HCEC 1CT (cell line): ENCODE measurements at regions not wholly inside any gene's neighbourhood (a gene's known extent, or its start where the extent isn't known, plus 50 kb on each side); places are given as distances from the start of the nearest gene placed in this dataset.
"Not testable (repeated sequence)": the region's sequence is repeated elsewhere in the genome, so short reads cannot be mapped to it uniquely, and the experiment has no call there.

ENCODE experiments used
- DNase-seq: peaks from one replicate; pipeline ENCODE4 v3.0.0-alpha.2; 2017

DNA sequence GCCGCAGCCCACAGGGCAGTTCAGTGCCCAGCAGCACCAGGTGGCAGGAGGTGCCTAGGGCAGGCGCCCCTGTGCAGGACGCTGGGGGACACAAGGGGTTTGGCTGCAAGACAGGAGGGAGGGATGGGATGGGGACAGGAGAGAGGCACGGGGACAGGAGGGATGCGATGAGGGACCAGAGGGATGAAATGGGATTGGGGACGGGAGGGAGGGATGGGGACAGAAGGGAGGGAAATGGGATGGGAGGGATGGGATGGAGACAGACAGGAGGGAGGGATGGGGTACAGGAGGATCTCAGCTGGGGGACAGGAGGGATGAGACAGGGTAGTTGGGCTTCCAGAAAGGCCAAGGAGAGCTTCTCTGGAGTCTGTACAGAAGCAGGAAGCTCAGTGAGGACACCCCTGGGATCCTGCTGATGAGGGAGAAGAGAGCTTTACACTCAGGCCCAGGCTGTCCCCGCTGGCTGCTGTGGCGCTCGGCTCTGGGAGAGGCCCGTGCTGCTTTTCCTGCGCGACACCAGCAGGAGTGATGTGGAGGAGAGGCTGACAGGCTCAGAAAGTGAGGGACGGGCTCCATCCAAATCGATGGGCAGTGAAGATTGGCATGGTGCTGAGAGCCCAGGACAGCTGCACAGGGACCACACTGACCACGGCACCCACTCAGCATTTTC, 400.8 kb downstream of the SMOC2 start:
- no peak for DNase-seq

DNA sequence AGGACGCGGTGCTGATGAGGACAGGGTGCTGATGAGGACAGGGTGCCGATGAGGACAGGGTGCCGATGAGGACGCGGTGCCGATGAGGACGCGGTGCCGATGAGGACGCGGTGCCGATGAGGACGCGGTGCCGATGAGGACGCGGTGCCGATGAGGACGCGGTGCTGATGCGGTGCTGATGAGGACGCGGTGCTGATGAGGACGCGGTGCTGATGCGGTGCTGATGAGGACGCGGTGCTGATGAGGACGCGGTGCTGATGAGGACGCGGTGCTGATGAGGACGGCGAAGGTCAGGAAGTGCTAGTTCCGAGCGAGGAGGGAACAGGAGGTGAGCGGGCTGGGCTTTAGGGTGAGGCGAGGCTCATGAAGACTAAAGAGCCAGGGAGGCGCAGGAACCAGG, 399.9 kb downstream of the SMOC2 start:
- DNase-seq, result not testable (repeated sequence)

DNA sequence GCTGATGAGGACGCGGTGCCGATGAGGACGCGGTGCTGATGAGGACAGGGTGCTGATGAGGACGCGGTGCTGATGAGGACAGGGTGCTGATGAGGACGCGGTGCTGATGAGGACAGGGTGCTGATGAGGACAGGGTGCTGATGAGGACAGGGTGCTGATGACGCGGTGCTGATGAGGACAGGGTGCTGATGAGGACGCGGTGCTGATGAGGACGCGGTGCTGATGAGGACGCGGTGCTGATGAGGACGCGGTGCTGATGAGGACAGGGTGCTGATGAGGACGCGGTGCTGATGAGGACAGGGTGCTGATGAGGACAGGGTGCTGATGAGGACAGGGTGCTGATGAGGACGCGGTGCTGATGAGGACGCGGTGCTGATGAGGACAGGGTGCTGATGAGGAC, 399.3 kb downstream of the SMOC2 start:
- DNase-seq, result not testable (repeated sequence)

DNA sequence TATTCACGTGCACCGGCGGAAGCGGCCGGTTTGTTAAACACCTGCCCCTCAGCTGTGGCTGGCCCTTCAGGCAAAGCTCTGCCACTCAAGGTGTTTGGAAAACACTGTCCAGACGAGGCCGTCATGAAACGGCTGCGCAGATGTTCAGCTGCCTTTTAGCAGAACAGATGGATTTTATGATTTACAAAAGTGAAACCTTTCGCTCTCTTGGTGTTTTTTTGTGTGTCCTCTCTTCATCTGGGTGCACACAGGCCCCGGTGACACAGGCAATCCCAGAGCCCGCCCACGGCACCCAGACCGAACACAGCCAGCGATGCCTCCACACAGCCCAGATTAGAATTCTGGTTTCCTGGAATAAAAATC, 397.0 kb downstream of the SMOC2 start:
- no peak for DNase-seq

DNA sequence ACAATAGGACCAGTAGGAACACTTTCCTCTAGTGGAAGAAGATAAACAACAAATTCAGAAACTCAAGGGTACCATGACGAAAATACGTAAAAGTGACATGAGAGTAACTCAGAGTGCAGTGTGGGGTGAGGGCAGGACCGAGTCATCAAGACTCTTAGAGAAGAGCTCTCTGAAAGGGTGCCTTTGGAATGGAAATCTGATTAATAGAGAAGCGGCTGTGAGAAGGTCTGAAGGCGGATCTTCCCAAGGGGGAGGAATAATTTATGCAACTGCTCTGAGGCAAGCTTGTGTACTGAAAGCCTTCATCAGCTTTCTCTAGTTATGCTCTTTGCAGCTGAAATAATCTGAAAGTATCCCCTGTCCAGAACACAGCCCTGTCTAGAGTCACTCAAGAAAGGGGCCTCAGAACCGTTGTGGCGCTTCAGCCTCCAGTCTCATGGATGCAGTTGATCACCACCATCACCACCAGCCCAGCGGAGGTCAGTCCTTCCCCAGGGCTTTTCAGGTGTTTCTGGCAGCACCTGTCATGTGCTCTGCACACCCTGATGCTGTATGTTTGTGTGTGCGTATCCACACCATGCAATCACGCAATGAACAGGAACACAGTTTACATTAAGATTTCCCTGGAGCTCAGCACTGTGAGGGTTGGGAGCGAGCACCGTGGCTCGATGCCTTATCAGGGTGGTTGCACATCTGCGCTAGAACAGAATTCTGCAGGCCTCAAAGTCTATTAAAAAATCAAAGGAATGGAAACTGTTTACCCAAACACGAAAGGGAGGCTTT, 396.5 kb downstream of the SMOC2 start:
- DNase-seq, result no peak

DNA sequence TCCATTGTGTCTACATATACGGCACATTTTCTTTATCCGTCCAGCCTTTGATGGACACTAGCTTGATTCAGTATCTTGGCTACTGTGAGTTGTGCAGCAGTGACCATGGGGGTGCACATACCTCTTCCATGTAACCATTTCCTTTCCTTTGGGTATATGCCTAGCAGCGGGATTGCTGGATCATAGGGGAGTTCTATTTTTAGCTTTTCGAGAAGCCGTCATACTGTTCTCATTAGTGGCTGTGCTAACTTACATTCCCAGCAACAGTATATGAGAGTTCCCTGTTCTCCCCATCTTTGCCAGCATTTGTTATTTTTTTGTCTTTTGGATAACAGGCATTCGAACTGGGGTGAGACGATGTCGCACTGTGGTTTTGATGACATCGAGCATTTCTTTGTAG, 395.0 kb downstream of the SMOC2 start:
- DNase-seq, result no peak

DNA sequence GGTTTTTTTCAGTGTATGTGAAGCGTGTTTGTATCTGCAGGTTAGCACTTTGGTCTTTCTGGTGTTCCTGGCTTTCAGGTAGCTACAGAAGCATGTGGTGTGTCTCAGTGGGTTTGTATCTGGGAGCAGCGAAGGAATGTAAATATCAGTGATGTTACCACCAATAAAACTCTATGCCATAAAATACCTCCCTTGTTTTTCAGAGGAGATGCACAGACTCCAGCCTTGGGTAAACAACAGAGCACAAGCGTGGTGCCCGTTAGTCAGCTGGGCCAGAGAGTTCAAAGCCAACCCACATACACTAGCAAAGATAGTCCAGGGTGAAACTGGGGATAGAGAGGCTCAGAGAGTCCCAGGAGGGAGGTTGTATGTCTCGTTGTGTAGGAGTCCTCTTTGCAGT, 393.8 kb downstream of the SMOC2 start:
- no peak for DNase-seq

DNA sequence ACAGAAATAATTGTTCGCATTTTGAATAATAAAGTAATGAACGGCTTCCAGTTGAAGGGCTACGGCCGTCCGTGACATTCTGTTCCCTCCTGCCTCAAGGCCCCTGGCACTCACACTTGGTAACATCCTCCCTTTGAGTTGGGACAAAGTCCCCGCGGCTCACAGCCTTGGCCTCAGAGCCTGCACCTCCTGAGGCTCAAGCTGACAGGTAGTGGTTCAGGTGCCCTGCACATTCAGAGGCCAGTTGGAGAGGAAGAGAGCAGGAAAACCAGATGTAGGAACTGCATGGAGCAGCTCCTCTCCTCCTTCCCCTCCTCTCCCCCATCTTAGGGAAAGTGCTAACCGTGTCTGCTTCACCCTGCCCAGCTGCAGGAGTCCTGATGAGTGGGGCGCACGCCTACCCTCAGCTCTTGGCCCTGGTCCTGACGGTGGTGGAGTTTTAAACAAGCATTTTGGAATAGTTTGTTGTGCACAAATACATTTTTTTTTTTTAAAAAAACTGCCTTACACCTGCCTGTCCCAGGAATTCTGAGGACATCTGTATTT, 393.1 kb downstream of the SMOC2 start:
- no peak for DNase-seq

DNA sequence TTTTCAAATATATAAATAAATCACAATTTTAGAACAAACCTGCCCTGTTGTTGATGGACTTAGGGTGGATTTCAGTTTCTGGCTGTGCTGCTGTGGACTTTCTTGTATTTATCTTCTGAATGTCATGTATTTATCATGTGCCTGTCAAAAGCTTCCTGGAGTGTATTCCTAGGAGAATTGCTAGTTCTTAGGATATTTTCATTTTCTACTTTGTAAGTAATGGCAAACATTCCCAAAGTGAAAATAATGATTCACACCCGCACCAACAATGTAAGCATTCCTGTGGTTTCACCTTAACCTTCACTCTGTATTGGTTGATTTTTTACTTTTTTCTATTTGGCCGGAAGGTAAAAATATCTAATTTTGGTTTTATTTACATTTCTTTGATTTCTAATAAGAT, 387.8 kb downstream of the SMOC2 start:
- no peak for DNase-seq

DNA sequence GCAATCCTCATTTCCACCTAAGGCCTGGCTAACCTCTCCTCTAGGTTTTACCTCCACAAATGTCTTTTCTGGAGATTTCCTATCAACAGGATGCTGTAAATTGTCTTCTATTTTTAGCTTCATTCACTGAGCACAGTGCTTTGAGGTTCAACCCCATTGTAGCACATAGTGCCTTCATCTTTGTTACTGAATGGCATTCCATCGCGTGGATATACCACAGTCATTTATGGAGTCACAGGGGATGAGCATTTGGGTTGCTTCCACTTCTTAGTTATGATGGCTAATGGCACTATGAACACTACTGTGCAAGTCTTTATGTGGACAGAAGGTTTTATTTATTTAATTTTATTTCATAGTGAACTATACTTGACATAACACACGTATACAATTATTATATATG, 387.1 kb downstream of the SMOC2 start:
- no peak for DNase-seq

DNA sequence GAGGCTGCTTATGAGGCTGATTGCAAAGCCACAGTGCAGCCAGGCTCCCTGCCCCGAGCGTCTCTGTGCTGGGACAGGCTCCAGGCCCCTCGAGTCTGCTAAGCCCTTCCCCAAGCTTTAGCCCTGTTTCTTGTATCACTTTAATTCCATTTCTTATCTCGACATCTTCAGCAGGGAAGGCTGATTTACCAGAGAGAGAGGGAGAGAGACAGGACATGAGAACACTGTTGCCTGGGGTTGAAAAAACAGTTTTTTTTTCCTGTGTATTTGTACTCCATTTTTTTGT, 386.5 kb downstream of the SMOC2 start:
- no peak for DNase-seq

DNA sequence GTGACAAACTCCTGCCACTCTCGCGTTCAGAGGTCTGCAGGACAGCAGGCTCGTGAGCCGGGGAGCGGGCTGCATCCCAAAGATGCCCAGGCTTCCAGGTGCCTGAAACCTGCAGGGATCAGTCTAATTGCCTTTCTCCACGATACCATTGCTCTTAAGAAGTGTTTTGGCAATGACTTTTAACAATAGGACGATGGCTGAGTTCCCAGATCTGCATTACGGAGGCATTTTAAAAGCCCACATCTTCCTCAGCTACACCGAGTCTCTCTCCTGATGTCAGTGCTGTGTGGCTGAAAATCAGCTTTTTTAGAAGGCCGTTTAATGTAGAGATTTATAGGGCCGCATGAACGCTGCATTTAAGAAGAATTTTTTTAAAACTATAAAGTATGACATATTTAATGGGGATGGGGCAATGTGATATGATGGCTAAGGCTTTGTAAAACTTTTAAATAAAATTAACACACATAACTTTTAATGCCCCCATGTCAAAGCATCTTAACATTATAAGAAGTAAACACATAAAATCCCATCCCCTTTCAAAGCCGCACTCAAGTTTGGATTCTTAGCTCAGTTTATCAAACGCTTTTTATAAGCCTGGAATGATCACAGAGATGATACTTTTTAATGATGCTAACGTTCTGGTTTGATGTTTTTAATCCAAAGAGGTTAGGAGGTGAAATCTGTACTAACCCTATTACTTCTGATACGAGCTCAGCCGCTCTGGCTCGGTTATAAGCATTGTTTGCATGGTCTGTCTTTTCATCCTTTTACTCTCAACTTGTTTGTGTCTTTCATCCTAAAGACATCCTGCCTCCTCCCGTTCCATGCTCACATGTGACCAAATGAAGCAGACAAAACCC, 386.0 kb downstream of the SMOC2 start:
- DNase-seq, result no peak

DNA sequence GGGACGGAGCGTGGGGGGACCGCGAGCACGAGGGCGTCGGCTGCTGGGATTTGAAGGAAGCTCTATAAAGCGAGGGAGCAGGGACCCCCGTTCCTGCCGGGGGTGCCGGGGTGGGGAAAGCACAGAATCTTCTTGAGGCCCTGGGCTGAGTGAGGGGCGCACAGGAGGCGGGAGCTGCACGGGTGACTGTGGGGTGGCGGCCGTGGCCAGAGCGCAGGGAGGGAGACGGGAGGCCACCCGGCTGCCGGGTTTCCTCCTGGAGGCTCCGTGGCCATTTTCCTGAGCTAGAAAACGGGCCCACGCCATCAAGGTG, 385.1 kb downstream of the SMOC2 start:
- DNase-seq, result no peak

DNA sequence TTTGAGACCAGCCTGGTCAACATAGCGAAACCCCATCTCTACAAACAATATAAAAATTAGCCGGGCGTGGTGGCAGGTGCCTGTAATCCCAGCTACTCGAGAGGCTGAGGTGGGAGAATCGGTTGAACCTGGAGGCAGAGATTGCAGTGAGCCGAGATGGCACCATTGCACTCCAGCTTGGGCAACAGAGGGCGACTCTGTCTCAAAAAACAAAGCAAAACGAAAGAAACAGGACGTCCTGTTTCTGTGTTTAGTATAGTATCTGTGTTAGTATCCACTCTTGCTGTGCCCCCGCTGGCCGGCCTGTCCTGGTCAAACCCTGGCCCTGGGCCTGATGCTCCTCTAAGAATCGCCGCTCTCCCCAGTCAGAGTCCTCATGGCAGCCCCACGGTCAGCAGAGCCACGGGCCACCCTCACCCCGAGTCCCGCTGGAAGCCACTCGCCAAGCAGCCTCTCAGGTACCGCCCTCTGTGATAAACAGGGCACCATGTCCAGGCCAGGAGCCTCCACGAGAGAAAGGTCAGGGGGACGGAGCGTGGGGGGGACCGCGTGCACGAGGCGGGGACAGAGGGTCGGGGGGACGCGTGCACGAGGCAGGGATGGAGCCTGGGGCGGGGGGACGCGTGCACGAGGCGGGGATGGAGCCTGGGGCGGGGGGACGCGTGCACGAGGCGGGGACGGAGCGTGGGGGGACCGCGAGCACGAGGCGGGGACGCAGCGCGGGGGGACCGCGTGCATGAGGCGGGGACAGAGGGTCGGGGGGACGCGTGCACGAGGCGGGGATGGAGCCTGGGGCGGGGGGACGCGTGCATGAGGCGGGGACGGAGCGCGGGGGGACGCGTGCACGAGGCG, 384.5 kb downstream of the SMOC2 start:
- DNase-seq, result no peak

DNA sequence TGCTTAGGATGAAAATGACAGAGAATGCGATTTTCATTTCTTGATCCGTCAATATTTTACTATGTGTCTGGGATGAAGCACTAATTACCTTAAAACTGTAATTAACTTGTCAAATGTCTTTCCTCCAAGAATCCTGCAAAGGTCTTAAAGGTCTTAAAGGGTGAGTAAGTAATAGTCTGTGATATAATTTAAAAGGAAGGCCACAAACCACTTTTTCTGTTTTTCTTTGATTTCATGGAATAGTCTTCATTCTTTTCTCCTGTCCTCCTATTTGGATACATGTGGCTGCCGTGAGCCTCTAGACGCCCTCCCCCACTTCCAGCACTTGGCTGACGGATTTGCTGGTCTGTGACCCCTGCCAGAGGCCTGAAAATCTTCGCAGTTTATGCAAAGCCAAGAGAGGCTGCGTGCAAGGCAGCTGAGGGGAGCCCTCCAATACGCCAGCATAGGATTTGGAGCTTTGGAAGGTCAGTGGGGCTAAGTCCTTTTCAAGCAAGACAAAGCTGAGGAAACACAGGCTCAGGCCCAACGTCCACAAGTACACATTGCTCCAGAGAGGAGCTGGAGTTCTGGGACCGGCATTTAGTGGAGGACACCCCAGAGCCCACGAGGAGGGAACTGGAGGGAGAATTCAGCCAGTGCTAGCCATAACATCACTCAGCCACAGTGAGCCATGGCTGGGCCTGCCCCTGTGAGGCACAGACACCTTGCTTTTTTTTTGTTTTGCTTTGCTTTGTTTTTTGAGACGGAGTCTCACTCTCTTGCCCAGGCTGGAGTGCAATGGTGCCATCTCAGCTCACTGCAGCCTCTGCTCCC, 382.6 kb downstream of the SMOC2 start:
- no peak for DNase-seq

DNA sequence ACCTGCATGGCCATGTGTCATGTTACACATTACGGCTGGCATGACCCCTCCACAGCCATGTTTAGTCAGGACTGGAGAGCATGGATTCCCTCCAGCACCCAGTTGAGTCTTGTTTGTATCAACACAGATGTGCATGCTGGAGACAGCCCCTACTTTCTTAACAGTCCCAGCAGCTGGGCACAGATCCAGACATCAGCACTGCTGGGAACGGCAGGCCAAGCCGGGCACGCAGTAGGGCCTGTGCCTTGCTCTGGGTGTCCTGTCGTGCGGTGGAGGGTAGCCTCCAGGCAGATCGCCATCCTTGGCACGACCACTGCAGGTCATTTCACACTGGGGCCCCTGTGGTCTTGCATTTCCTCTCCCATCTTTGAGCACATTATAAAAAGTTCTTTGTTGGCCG, 381.4 kb downstream of the SMOC2 start:
- no peak for DNase-seq

DNA sequence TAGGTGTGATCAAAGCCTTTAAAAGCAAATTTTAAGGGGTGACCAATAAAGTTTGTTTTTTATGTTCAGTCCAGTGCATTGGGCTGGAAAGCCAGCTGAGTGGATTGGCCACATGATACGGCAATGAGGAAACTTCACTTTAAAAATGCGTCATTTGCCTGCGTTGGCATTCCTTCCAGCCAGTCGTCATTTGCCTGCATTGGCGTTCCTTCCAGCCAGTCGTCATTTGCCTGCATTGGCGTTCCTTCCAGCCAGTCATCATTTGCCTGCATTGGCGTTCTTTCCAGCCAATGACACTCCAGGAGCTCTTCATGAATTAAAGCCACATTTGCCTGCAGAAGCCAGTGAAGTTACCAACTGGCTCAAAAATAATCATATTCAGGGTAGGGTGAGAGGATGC, 378.6 kb downstream of the SMOC2 start:
- DNase-seq, result no peak

DNA sequence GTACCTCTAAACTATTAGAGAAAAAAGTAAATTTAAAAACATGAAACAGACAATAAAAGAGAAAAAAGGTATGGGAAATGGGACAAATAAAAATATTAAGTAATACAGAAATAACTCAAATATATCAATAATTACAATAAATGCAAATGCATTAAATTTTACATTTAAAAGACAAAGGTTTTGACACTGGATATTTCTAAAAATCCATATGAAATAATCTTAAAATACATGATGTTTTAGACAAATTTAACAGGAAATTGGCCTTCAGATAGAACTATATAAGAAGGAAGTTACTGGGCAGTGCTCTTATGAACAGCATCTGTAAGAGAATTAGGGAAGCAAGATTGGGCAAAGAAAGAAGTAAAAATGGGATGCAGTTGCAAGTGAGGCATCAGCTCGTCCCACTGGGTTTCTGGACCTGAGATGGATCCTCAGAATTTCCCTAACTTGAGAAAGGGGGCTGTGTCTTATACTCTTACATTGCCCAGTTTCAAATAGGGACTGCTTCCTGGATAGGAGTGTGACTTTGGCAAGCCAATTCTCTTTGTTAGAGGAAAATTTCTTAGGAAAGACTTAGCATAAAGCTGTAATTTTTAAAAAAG, 376.7 kb downstream of the SMOC2 start:
- DNase-seq, result no peak

DNA sequence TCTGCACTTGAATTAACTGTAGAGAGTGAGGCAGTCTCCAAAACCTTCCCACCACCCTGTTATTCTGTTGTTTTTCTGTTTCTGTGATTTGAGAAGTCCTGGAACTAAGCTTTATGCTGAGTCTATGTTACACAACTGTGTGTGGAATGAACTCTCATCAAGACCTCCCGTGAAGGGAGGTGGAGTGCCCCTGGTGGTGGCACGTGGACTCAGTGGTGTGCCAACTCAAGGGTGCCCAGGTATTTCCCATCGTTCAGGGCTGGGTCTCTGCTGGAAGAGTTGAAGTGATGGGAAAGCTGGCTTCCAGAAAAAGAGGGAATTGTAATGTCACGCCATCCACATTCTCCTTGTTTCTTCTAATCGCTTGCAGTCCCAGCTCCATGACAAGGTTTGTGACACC, 374.2 kb downstream of the SMOC2 start:
- no peak for DNase-seq

DNA sequence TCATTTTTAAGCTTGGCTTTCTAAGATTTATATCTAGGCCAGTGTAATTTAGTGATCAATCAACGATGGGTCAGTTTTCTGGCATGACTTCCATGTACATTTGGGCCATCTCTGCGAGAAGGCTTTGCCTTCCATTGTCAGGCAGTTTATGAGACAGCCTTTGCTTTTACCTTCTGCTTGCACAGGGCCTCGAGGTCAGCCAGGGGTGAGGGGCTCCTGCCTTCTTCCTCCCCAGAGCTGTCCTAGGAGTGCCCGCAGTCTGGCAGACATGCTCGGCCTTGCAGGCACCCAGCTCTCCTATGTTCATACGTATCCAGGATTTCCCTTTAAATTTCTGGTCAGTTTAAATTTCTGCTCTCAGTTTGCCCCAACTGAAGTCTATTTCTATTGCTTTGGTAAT, 367.2 kb downstream of the SMOC2 start:
- no peak for DNase-seq

DNA sequence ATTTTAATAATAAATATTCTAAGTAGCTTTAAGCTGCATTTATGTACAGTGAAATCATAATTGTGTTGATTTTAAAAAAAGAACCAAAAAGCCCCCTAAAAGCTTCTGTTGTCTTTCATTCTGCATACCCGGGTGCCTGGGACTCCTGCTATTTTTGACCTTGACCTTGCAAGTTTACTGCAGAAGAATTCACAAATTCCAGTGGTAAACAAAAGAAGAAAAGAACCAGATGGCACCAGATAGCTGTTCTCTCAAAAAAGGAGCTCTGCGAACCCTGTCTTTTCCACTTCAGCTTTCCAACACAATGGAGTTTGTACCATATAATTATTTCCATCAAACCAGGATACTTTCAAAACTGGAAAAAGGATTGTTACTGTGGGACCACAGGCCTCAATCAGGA, 363.3 kb downstream of the SMOC2 start:
- DNase-seq, result no peak

DNA sequence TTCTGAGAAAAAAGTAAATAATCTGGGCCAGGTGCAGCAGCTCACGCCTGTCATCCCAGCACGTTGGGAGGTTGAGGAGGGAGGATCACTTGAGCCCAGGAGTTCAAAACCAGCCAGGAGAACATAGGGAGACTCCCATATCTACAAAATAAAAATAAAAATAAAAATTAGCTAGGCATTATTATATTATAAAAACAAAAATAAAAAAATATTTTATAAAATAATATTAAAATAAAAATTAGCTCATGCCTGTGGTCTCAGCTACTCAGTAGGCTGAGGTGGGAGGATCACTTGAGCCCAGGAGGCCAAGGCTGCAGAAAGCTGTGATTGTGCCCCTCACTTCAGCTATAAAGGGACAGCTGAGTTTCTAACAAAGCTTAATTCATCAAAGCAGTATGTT, 362.9 kb downstream of the SMOC2 start:
- no peak for DNase-seq
